GM18511 (cell line): ENCODE measurements at regions not wholly inside any gene's neighbourhood (a gene's known extent, or its start where the extent isn't known, plus 50 kb on each side); places are given as distances from the start of the nearest gene placed in this dataset.
A peak's percentile ranks its signal among the peaks of the same experiment; 100 is the strongest.
"Not testable (repeated sequence)": the region's sequence is repeated elsewhere in the genome, so short reads cannot be mapped to it uniquely, and the experiment has no call there.

ENCODE experiments used
- ATAC-seq: cut with Tn5 transposase; IDR thresholded peaks from one replicate; pipeline ENCODE4 v1.9.1; 2021; ENCODE audit warnings: mild to moderate bottlenecking, moderate library complexity; ENCODE audit not compliant: unreplicated experiment

GRCh38 chr17:45585794-45586650 lies 95.5 kb upstream of the PLEKHM1 start:
- ATAC-seq: not testable (repeated sequence)

GRCh38 chr17:45586651-45586934 lies 96.1 kb upstream of the PLEKHM1 start:
- not testable (repeated sequence) for ATAC-seq

GRCh38 chr17:45592433-45592923 lies 102.0 kb upstream of the PLEKHM1 start:
- ATAC-seq: not testable (repeated sequence)

- ATAC-seq: not testable (repeated sequence)
Measured at GRCh38 chr17:45596347-45596746, 105.8 kb upstream of the PLEKHM1 start.

GRCh38 chr17:45600052-45601012 lies 109.8 kb upstream of the PLEKHM1 start:
- ATAC-seq: not testable (repeated sequence)

GRCh38 chr17:45601013-45601412 lies 110.5 kb upstream of the PLEKHM1 start:
- not testable (repeated sequence) for ATAC-seq

GRCh38 chr17:45601605-45602539 lies 111.4 kb upstream of the PLEKHM1 start:
- ATAC-seq: not testable (repeated sequence)

- ATAC-seq: not testable (repeated sequence)
Measured at GRCh38 chr17:45605751-45606150, 115.2 kb upstream of the PLEKHM1 start.

GRCh38 chr17:45619984-45620405 lies 129.5 kb upstream of the PLEKHM1 start:
- peak; percentile 100 for ATAC-seq

GRCh38 chr17:45620468-45620867 lies 129.9 kb upstream of the PLEKHM1 start:
- peak; percentile 51 for ATAC-seq

GRCh38 chr17:45621087-45621486 lies 130.6 kb upstream of the PLEKHM1 start:
- not testable (repeated sequence) for ATAC-seq

- not testable (repeated sequence) for ATAC-seq
Measured at GRCh38 chr17:45622295-45622694, 131.8 kb upstream of the PLEKHM1 start.

- ATAC-seq: no peak
Measured at GRCh38 chr17:45628019-45628418, 137.5 kb upstream of the PLEKHM1 start.

GRCh38 chr17:45631941-45632340 lies 141.4 kb upstream of the PLEKHM1 start:
- ATAC-seq: no peak

GRCh38 chr17:45639297-45639849 lies 144.7 kb upstream of the CRHR1 start:
- no peak for ATAC-seq

- ATAC-seq: no peak
Measured at GRCh38 chr17:45640141-45640850, 143.8 kb upstream of the CRHR1 start.

GRCh38 chr17:45641541-45641940 lies 142.6 kb upstream of the CRHR1 start:
- no peak for ATAC-seq

GRCh38 chr17:45643591-45643990 lies 140.5 kb upstream of the CRHR1 start:
- no peak for ATAC-seq

- not testable (repeated sequence) for ATAC-seq
Measured at GRCh38 chr17:45644637-45645036, 139.5 kb upstream of the CRHR1 start.
